ENCODE measurements at regions not wholly inside any gene's neighbourhood (a gene's known extent, or its start where the extent isn't known, plus 50 kb on each side); places are given as distances from the start of the nearest gene placed in this dataset.

GRCh38 chr4:116489739-116490138 is 595.6 kb downstream of the TRAM1L1 start:
- H3K27me3 ChIP-seq = no peaks in the 10 kb centered on the region
- intact Hi-C loops (cut with DNase I; ENCODE audit: low total_unique reads) (no loop called here), in situ Hi-C loops (cut with MboI; ENCODE audit: low pct_ligation_motif_present in 1 of 4, low pct_unique_long_range_greater_than_20kb in 1 of 4, low sequenced_read_pairs in 3 of 4) (no loop called here)
- H3K36me3 ChIP-seq = no peaks in the 10 kb centered on the region
- TF ChIP-seq POLR2AphosphoS5 (IDR thresholded peaks at IDR 0.05) (no peak), POLR2A (IDR thresholded peaks at IDR 0.05) (no peak), EP300 (IDR thresholded peaks at IDR 0.05; ENCODE audit: low read depth) (no peak), CTCF (IDR thresholded peaks at IDR 0.05) (no peak)
- DNase-seq = no peak
- H3K4me1 ChIP-seq = no peaks in the 10 kb centered on the region
- no peak overlapping the region for H3K27ac ChIP-seq
- no peaks in the 10 kb centered on the region for H3K9me3 ChIP-seq
- H3K4me3 ChIP-seq = no peak overlapping the region

DNA sequence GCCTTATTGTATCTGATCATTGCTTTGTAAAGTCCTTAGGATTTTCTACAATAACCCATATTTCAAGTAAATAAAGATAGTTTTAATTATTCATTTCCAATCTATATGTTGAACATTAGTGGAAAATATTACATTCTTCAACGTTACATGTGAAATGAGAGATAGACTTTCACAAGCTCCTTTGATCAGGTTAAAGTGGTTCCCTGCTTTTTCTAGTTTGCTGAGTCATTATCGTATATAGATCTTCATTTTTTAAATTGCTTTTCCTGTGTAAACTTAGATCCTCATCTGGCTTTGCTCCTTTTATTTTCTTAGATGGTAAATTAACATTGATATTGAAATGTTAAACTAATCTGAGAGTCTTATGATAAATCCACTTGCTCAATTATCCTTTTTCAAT is 599.0 kb downstream of the TRAM1L1 start:
- no peaks in the 10 kb centered on the region for H3K27me3 ChIP-seq
- no peaks in the 10 kb centered on the region for H3K9me3 ChIP-seq
- intact Hi-C loops (cut with DNase I; ENCODE audit: low total_unique reads) = no loop called here
- no peak for DNase-seq
- no peak overlapping the region for H3K27ac ChIP-seq
- H3K4me3 ChIP-seq = no peak overlapping the region
- WGBS, 2 donors (ENCODE audit: low coverage in 1 of 2) = 67 to 71% methylated on average over 2 of the region's 2 CpGs
- H3K4me1 ChIP-seq = no peaks in the 10 kb centered on the region
- TF ChIP-seq POLR2AphosphoS5 (IDR thresholded peaks at IDR 0.05) (no peak), CTCF (IDR thresholded peaks at IDR 0.05) (no peak), EP300 (IDR thresholded peaks at IDR 0.05; ENCODE audit: low read depth) (no peak), POLR2A (IDR thresholded peaks at IDR 0.05) (no peak)
- in situ Hi-C loops (cut with MboI; ENCODE audit: low pct_ligation_motif_present in 1 of 4, low pct_unique_long_range_greater_than_20kb in 1 of 4, low sequenced_read_pairs in 3 of 4) = no loop called here
- no peaks in the 10 kb centered on the region for H3K36me3 ChIP-seq

DNA sequence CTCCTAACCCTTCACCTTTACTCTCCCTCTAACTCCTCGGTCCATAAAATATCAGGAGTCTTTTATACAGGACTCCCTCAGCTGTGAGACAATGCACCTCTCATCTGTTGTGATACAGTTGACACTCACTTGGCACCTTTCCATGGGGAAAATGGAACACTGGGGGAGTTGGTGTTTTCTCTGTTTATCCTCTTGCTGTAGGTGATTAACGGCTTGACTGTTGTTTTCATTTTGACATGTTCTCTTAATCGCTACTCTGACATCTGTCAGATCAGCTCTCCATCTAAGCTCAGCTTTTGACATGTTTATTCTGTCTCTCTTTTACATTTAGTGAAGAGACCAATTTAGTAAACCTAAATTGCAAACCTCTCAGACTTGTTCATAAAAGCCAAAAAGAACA is 604.8 kb downstream of the TRAM1L1 start:
- in situ Hi-C loops (cut with MboI; ENCODE audit: low pct_ligation_motif_present in 1 of 4, low pct_unique_long_range_greater_than_20kb in 1 of 4, low sequenced_read_pairs in 3 of 4) = no loop called here
- WGBS, 2 donors (ENCODE audit: low coverage in 1 of 2) = 61 to 73% methylated on average over 2 to 3 of the region's 3 CpGs
- TF ChIP-seq POLR2AphosphoS5 (IDR thresholded peaks at IDR 0.05) = no peak
- no peak for TF ChIP-seq CTCF (IDR thresholded peaks at IDR 0.05)
- Histone ChIP-seq H3K9me3 (no peaks in the 10 kb centered on the region), H3K4me1 (no peaks in the 10 kb centered on the region), H3K27me3 (no peaks in the 10 kb centered on the region), H3K36me3 (no peaks in the 10 kb centered on the region), H3K27ac (no peak overlapping the region), H3K4me3 (no peak overlapping the region)
- no peak for DNase-seq
- intact Hi-C loops (cut with DNase I; ENCODE audit: low total_unique reads) = no loop called here

DNA sequence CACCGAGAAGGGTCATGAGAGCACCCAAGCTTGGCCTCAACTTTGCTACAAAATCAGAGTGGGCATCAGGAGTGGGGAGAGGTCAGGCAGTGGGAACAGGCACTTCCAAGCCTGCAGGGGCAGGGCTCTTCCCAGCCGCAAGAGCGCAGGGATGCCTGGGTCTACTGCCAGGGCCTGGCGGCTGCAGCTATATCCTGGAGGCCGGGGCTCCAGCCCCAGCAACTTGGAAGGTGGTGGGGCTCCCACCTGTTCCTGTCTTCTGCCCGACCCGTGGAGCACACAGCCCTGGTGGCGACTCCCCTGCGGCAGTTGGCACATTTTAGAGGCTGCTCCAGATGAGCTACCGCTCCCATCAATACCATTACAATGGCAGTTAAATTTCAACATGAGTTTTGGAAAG is 607.0 kb downstream of the TRAM1L1 start:
- Histone ChIP-seq H3K9me3 (no peaks in the 10 kb centered on the region), H3K4me1 (no peaks in the 10 kb centered on the region), H3K27ac (no peak overlapping the region), H3K4me3 (no peak overlapping the region), H3K36me3 (no peaks in the 10 kb centered on the region), H3K27me3 (no peaks in the 10 kb centered on the region)
- intact Hi-C loops (cut with DNase I; ENCODE audit: low total_unique reads) (no loop called here), in situ Hi-C loops (cut with MboI; ENCODE audit: low pct_ligation_motif_present in 1 of 4, low pct_unique_long_range_greater_than_20kb in 1 of 4, low sequenced_read_pairs in 3 of 4) (no loop called here)
- 91% methylated on average over 10 of the region's 10 CpGs; no CpG with 5 or more reads in 1 of the 2 donors for WGBS, 2 donors (ENCODE audit: low coverage in 1 of 2)
- no peak for DNase-seq
- TF ChIP-seq EP300 (IDR thresholded peaks at IDR 0.05; ENCODE audit: low read depth) (no peak), CTCF (IDR thresholded peaks at IDR 0.05) (no peak), POLR2A (IDR thresholded peaks at IDR 0.05) (no peak)

Measured in transverse colon (tissue), 4 donors.